ENCODE measurements at regions not wholly inside any gene's neighbourhood (a gene's known extent, or its start where the extent isn't known, plus 50 kb on each side); places are given as distances from the start of the nearest gene placed in this dataset.

GRCh38 chr10:8600192-8600591 lies 545.7 kb downstream of the GATA3 start:
- 74 to 84% methylated on average over 3 of the region's 3 CpGs for WGBS, 2 donors
- Histone ChIP-seq H3K27me3 (no peaks in the 10 kb centered on the region), H3K4me1 (no peaks in the 10 kb centered on the region), H3K36me3 (no peaks in the 10 kb centered on the region), H3K9me3 (no peaks in the 10 kb centered on the region), H3K27ac (no peak overlapping the region), H3K4me3 (no peak overlapping the region)
- FAIRE-seq (no peak), ATAC-seq (no peak), DNase-seq (no peak)
- TF ChIP-seq CTCF (IDR thresholded peaks at IDR 0.05), result no peak
- intact Hi-C loops (cut with DNase I), result no loop called here

GRCh38 chr10:8602821-8603220 lies 548.3 kb downstream of the GATA3 start:
- FAIRE-seq (no peak), ATAC-seq (no peak), DNase-seq (no peak)
- Histone ChIP-seq H3K36me3 (no peaks in the 10 kb centered on the region), H3K4me3 (no peak overlapping the region), H3K4me1 (no peaks in the 10 kb centered on the region), H3K27ac (no peak overlapping the region), H3K27me3 (no peaks in the 10 kb centered on the region), H3K9me3 (no peaks in the 10 kb centered on the region)
- intact Hi-C loops (cut with DNase I), result no loop called here
- TF ChIP-seq CTCF (IDR thresholded peaks at IDR 0.05), result no peak
- WGBS, 2 donors, result 60 to 81% methylated on average over 1 of the region's 1 CpG

GRCh38 chr10:8614054-8614565 lies 559.6 kb downstream of the GATA3 start:
- 31 to 42% methylated on average over 6 of the region's 6 CpGs for whole genome bisulfite sequencing, 2 donors
- FAIRE-seq, result no peak
- Histone ChIP-seq H3K9me3 (no peaks in the 10 kb centered on the region), H3K36me3 (no peaks in the 10 kb centered on the region), H3K27ac (no peak overlapping the region), H3K27me3 (peaks cover 0 to 6% (median 0%) of the 10 kb centered on the region in 4 donors), H3K4me1 (no peaks in the 10 kb centered on the region), H3K4me3 (no peak overlapping the region)
- intact Hi-C loops (cut with DNase I), result no loop called here
- no peak for ATAC-seq
- TF ChIP-seq CTCF (IDR thresholded peaks at IDR 0.05), result no peak
- DNase-seq, result no peak

- DNase-seq (no peak), FAIRE-seq (no peak), ATAC-seq (no peak)
- no peak overlapping the region for H3K27ac ChIP-seq
- TF ChIP-seq CTCF (IDR thresholded peaks at IDR 0.05), result no peak
- intact Hi-C loops (cut with DNase I), result no loop called here
- no peaks in the 10 kb centered on the region for H3K9me3 ChIP-seq
- no peaks in the 10 kb centered on the region for H3K36me3 ChIP-seq
- 55 to 63% methylated on average over 4 of the region's 4 CpGs for WGBS, 2 donors
- no peaks in the 10 kb centered on the region for H3K4me1 ChIP-seq
- peaks cover 0 to 6% (median 0%) of the 10 kb centered on the region in 4 donors for H3K27me3 ChIP-seq
- H3K4me3 ChIP-seq, result no peak overlapping the region
Measured at GRCh38 chr10:8615118-8615517, 560.6 kb downstream of the GATA3 start.

- H3K9me3 ChIP-seq, result no peaks in the 10 kb centered on the region
- no peak for TF ChIP-seq CTCF (IDR thresholded peaks at IDR 0.05)
- H3K27ac ChIP-seq, result no peak overlapping the region
- 6 to 9% methylated on average over 6 of the region's 6 CpGs for WGBS, 2 donors
- peaks cover 0 to 6% (median 0%) of the 10 kb centered on the region in 4 donors for H3K27me3 ChIP-seq
- H3K4me3 ChIP-seq, result no peak overlapping the region
- ATAC-seq (peak in 2 of 4 donors; percentile 25 to 52), FAIRE-seq (no peak), DNase-seq (no peak)
- H3K36me3 ChIP-seq, result no peaks in the 10 kb centered on the region
- intact Hi-C loops (cut with DNase I), result no loop called here
- H3K4me1 ChIP-seq, result no peaks in the 10 kb centered on the region
Measured at GRCh38 chr10:8616166-8616565, 561.7 kb downstream of the GATA3 start.
